ENCODE measurements at regions not wholly inside any gene's neighbourhood (a gene's known extent, or its start where the extent isn't known, plus 50 kb on each side); places are given as distances from the start of the nearest gene placed in this dataset.

DNA sequence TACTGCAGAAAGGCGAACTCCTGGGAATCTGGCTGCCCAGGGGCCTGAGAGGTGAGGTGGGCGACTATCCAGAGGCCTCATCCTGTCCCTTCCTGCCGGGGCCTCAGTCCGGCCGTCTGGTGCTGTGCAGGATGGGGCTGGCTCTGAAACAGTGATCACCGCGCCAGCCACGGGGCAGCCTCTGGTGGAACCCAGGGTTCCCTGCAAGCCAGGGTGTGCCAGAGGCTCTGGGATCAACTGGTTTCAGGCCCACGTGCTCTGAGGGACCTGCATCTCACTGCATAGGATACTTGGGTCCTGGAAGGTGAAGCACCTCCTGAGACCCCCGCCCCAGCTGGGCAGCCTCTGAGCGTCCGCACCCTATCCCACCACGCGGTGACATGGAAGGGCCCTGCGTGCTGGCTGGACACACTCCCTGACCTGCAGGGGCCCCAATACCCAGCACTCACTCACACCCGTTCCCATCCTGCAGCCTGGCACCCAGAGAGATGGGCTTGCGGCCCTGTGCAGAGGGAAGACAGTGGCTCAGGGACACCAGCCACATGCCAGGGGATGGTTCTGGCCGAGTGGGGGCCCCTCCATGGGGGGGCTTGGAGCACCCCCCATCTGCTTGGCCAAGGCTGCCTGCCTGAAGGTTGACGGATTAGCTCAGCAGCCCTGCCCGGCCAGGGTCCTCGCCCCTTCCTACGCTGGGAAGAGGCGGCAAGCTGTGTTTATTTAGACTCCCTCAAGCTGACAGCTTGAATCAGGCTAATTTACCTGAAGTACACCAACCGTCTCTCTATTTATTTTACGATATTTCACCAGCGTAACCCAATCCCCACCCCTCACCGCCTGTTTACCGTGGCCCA lies 64.3 kb upstream of the TTC34 start:
- DNase-seq (ENCODE audit: low read depth in 2 of 2) = no peak

DNA sequence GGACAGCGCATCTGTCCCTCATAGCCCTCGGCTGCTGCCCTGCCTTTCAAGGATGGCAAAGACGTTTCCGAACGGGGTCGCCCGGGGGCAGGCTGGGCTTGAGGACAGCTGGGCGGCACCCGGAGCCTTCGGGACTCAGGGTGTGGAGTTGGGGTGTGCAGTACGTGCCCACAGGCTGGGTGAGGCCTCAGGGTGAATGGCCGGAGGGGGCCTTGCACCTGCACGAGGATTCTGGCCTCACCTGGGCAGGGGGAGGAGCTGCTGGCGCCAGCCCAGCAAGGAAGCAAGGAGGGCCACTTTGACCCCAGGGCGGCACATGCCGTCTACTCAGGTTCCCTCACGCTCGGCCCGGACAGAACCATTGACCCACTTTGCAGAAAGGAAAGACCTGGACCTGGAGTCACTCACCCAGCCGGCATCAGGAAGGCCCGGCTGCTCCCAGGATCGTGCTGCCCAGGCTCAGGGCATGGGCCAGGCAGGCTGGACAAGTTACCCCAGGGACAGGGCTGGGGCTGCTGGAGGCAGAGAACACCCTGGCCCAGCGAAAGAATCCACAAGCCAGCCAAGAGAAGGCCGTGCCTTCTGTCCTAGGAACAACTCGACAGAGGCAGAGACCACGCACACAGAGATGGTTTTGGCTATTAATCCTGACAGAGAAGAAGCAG lies 65.1 kb upstream of the TTC34 start:
- no peak for DNase-seq (ENCODE audit: low read depth in 2 of 2)

DNA sequence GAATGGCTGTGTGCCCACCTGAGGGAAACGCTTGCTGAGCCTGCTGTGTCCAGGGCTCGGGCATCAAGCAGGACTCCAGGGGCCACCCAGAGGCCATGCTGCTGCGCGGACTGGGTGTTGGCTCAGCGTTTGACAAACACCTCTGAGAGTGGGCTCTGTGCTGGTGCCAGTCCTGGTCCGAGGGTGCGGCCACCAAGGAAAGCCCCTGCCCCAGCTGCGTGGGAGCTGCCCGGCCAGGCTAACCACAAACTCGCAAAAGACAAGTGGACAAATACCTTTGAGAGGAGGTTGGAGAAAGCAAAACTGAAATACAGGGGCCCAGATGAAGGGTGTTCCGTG lies 65.6 kb upstream of the TTC34 start:
- no peak for DNase-seq (ENCODE audit: low read depth in 2 of 2)

DNA sequence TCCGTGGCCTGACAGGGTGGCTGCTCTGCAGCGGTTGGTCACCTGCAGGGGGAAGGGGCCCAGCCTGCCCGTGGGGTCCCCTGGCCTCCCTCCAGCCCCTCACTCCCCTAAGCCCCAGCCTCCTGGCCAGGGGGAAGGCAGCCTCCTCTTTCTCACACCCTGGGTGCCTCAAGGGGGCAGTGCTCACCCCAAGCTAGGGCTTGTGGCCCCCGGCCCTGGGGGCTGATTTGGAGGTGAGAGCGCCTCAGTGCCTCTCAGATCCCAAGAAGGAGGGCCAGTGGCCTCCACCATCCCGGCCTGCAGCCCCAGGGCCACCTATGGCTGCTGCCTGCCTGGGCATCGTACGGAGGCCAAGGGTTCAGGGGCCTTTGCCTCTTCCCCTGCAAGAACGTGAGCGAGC lies 66.4 kb upstream of the TTC34 start:
- DNase-seq (ENCODE audit: low read depth in 2 of 2) = no peak

DNA sequence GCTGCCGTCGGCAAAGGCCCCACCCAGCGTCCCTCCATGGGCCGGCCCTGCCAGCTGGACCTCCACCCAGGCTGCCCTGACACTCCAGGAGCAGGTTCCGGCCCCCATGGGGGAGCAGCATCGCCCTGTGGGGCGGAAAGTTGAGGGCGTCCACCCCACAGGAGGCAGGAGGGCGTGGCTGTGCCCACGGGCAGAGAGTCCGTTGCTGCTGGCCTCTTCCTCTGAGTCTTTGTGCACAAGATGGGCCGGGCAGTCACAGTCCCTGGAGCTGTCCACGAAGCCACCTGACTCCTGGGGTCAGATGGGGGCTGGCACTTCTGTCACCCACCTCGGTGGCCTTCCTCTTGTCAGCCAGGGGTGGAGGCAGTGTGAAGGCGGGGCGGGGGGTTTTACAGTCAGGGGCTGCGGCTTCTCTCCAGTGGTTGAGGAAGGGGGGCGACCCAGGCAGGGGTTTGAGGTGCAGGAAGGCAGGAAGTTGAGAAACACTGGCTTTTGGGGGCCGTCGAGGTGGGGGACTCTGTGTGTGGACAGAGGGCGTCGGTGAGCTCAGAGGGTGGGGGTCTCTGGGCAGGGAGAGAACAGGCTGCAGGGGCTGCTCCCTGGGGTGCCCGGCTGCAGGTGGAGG lies 67.2 kb upstream of the TTC34 start:
- no peak for DNase-seq (ENCODE audit: low read depth in 2 of 2)

DNA sequence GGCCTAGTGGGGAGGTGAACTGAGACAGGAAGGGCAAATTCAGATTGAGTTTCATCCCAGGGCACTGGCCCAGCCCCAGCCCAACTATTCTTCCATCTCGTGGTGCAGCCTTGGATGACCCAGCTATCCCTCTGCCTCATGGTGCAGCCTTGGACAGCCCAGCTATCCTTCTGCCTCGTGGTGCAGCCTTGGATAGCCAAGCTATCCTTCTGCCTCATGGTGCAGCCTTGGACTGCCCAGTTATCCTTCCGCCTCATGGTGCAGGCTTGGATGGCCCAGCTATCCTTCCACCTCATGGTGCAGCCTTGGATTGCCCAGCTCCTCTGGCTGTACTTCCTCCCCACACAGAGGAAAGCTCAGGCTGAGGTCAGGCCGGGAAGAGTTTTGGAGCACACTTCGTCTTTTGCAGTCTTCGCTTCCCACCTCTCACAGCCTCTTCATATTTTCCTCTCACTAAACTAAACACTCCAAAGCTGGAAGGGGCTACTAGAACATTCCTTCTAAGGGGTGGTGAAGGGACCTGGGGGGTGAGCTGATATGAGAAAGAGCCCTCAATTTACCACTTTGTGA lies 69.8 kb upstream of the TTC34 start:
- no peak for DNase-seq (ENCODE audit: low read depth in 2 of 2)

DNA sequence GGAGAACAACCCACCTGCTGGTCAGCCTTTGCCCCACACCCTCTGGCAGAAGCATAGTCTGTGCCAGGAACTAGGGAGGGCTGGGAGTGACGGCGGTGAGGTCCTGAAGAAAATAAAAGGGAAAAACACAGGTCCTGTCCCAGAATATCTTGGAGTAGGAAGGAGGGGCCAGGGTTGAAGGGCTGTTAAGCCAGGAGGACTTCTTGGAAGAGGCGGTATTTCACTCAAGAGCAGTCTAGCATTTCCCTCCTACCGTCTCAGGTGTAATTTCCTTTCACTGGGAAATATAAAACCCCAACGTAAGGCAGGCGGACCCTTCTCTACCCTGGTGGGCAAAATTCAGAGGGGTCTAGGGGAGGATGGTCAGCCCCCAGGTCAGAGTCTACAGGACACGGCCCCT lies 72.7 kb upstream of the TTC34 start:
- no peak for DNase-seq (ENCODE audit: low read depth in 2 of 2)

DNA sequence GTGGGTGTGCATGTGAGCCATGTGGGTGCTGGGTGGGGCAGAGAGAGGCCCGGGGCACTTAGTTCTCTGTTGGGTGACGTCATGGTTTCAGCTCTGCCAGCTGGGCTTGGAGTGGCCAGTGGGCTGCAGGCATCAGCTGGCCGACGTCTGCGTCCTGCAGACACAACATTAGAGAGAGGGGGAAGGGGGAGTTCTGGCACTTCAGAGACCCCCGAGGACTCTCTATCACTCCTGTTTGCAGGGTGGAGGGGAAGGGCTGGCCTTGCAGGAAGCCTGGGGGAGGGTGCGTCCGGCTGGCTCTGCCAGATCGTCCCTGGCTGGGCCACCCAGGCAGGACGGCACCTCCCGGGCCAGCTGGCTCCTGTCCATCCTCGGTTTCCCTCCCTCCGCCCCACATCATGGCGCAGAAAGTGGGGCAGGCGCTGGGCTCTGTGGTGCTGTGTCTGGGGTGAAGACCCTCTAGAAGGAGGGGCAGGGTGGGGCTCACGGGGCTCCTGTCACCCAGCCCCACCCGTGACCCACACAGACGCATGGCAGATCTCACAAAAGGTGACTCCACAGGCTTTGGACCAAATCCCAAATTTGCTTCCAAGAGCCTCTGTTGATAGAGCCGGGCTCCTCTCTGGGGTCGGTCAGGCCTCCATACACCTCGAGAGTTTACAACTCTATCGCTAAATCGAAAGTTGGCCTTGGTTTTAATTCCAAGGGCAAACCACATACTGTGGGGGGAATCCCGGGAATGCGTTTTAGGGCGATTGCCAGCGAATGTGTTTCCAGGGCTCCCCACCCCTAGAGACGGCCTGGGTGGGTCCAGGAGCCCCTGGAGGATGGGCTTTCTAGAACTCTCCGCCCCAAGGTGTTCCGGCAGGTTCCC lies 73.4 kb upstream of the TTC34 start:
- no peak for DNase-seq (ENCODE audit: low read depth in 2 of 2)

DNA sequence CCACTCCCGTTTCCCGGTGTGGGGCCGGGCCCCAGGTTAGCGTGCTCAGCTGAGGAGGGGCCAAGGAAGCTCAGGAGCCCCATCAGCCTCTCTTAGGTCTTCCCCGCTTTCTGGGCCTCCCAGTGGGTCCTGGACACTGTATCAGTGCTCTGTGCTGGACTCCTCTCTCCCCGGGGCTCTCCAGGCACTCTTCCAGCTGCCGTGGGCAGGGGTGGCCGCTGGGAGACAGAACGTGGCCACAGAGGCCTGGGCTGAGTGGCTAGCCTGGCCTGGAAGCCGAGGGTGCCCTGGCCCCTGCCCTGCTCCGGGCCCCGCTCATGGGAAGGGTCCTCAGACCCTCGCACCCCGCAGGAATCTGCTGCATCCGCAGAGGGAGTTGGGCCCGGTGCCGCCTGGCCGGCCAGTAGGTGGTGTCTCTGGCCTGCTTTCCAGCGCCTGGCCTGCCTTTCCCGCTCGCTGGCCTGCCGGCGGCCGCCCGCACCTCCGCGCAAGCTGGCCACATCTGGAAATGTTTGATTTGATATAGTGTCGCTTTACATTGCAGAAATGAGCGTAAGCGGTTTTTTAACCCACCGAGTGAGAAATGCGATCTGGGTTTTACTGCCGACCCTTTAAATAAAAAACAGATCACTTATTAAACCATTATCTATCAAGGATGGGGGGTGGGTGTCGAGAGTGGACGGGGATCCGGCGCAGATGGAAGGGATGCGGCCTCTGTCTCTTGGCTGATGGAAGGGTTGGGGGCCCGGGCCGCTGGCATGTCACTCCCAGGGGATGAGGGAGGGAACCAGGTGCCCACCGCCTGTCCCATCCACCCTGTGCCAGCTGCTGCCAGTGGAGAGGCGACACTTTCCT lies 74.4 kb upstream of the TTC34 start:
- no peak for DNase-seq (ENCODE audit: low read depth in 2 of 2)

DNA sequence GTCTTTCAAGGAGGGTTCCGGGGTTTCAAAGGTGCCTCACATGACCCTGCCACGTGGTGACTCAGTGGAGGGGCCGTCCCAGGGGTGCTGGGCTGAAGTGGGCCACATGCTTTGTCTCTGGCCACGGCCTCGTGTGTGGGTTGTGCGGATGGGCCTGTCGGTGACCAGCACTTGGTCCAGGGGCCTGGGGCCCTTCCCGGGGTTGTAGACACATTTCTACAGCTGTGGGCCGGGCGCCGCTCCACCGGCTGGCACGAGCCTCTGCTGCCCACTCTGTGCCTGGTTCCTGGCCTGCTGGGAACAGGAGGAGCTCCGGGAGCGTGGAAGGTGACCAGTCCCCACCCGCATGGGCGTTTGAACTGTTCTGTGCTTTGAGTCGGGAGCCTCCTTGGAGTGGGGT lies 75.4 kb upstream of the TTC34 start:
- no peak for DNase-seq (ENCODE audit: low read depth in 2 of 2)

DNA sequence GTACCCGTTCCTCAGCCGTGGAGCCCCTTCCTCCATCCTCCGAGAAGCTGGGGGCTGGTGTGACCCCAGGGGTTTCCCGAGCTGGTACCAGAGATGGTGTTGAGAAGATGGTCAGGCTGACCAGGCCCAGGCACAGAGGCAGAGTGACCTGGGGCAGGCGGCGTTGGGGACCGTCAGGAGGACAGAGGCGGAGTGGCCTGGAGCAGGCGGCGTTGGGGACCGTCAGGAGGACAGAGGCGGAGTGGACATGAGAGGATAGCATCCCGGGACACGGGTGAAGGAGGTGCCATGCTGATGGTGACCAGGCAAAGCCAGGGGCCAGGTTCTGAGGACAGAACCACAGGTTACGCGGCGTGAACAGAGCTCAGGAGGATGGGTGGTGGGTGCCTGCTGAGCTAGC lies 75.9 kb upstream of the TTC34 start:
- no peak for DNase-seq (ENCODE audit: low read depth in 2 of 2)

DNA sequence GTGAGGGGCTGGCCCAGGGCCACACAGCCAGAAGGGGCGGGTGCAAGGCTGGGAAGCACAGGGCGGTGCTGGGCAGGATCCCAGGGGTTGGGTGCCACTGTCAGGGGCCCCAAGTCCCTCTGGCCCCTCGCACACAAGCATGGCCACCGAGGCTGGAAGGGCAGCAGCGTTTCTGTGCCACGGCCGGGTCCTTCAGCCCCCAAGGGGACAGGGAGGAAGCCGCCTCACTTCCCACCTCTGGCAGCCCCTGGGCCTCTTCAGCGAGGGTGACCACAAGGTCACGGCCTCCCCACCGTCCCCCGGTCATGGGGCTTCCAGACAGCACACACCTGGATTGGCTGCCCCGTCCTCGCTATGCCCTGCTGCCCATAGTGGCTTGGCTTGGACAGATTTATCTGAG lies 77.1 kb upstream of the TTC34 start:
- DNase-seq (ENCODE audit: low read depth in 2 of 2) = no peak

DNA sequence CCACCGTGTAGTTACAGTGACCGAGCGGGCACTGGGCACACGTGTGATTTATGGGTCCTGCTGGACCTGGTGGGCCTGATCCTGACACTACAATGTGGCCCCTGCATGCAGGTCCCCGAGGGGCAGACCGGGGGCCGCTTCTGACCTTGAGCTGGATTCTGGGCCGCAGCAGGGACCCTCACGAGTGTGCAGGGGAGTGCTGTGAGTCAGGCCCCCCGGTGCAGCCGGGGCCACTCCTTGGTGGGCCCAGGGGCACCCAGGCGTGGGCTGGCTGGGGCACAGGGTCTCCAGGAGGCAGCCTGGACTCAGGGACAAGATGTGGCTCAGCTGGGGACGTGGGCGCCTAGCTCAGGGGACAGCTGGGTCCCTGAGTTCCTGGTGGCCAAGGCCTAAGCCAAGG lies 77.5 kb upstream of the TTC34 start:
- DNase-seq (ENCODE audit: low read depth in 2 of 2) = no peak

DNA sequence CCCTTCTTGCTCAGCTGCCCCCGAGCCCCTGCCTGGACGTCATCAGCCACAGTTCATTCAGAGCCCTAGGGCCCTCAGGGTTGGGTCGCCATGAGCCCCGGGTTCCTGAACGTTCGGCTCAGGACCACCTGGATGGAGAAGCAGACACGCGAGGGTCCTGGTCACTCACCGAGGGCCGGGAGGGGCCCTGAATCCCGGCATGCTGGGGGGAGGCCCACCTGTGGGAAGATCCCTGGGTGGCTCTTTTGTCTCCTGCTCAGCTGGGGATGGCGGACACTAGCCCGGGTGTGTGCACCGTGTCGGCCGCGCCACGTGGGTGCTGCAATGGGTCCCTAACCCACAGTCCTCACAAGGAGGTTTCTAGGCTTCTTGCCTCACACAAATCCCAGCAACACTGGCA lies 78.1 kb upstream of the TTC34 start:
- no peak for DNase-seq (ENCODE audit: low read depth in 2 of 2)

DNA sequence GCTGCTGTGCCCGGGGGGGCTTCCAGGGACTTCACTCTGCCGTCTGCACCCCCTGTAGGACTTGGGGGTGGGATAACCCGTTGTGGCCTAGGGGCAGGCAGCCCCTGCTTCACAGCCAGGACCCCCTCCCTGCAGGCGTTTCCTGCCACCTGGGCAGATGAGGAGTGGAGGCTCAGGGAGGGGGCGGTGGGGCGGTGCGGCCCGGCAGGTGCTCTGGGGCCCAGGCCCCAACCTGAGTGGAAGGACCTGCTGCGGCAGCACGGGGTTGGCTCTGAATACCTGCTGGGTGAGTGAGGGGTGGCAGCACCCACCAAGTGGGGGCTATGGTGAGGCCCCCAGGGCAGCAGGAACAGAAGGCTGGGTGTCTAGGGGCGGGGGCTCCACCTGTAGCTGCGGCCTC lies 78.6 kb upstream of the TTC34 start:
- DNase-seq (ENCODE audit: low read depth in 2 of 2) = no peak

DNA sequence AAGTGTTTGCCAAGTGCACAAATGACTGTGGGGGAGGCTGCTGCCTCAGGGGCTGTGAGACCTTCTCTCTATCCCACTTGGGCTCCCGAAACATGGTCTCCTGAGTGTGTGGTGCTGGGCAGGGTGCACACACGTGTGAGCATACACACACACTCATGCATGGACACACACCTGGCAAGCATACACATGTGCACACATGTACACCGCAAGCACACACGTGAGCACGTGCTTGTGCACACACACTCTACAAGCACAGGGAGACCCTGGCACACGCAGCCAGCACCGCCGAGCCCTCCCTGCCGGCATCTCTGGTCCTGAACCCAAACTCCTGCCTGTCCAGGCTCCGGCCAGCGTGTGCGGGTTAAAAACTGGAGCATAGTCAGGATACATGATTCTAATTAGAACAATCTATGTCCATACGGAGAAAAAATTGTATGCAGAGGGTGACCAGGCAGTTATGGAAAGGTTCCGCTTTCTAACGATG lies 79.4 kb upstream of the TTC34 start:
- DNase-seq (ENCODE audit: low read depth in 2 of 2) = no peak

DNA sequence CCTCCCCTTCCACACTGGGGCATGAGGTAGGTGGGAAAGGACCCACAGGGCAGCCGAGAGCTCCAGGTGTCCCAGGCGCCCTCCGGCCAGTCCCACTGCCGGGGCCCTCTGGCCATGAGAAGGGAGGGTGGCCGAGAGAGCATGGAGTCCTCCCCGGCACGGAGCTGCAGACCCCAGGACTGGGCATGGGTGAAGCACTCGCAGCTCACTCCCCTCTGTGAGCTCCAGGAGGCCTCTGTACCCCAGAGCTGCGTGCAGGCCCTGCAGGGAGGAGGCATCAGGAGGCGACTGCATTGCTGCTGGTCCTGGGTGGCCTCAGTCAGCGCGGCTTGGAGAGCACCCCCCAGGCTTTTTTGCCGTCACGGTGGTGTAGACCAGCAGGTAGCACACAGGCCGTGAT lies 80.1 kb upstream of the TTC34 start:
- no peak for DNase-seq (ENCODE audit: low read depth in 2 of 2)

DNA sequence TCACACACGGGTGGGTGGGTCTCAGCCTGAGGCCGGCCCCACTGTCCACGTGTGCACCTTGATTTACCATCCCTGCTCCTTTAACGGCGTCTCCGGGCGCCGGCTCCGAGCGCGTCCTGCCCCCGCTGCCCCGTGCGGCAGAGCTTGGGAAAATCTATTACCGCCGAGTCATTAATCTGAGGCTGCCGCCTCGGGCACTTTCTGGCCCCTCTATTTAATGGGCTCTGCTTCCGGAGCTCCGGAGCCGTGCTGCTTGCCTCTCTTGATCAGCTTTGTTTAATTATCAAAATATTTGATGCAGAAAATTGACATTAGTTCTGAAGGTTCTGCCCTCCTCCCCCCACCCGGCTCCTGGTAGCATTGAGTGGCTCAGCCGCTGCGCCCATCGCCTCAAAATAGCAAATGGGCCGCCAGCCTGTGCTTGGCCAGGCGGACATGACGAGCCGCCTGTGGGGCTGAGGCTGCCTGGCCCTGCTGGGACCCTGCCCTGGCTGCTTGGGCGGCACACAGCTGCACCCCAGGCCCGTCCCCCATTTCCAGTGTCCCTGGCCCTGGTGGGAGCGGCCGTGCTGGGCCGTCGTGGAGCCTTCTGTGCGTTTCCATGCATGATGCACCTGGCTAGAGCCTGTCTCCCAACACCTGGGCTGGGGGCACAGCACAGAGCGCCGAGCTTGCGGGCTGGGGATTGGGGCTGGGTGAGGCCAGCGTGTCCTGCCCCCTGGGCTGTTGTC lies 81.6 kb upstream of the TTC34 start:
- DNase-seq (ENCODE audit: low read depth in 2 of 2) = no peak

DNA sequence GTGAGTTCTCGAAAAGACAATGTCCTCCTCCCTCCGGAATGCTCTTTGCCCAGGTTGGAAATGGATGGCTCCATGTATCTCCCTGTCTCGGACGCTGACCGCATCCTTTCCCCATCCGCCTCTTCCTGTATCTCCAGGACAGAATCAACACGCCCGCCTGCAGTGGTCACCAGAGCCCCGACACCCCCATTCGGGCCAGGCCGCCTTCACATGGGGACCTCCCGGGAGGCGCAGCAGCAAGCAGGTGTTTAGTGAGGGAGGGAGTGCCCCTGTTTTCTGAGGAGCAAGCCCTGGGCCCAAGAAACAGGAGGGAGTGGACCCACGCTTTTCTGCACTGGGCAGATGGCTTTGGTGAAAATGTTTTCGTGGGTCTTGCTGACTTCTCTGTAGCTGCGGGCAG lies 83.5 kb upstream of the TTC34 start:
- DNase-seq (ENCODE audit: low read depth in 2 of 2) = no peak

DNA sequence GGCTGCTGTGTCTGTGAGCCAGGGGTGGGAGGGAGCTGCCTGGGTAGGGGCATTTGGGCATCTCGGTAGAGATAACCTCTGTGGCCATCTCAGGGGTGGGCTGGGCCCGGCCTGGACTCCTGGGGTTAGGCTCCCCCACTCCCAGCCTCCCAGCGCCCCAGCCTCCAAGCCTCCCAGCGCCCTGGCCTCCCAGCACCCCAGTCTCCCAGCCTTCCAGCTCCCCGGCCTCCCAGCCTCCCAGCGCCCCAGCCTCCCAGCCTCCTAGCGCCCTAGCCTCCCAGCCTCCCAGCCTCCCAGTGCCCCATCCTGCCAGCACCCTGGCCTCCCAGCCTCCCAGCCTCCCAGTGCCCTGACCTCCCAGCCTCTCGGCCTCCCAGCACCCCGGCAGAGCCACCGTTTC lies 85.1 kb upstream of the TTC34 start:
- no peak for DNase-seq (ENCODE audit: low read depth in 2 of 2)

Measured in stimulated activated CD4-positive, alpha-beta T cell treated with anti-CD3 and anti-CD28 coated beads, Interleukin-12 subunit alpha, Interleukin-12 subunit beta, amount 100 ng/mL, for 24 hours (primary cell).